ENCODE measurements at regions not wholly inside any gene's neighbourhood (a gene's known extent, or its start where the extent isn't known, plus 50 kb on each side); places are given as distances from the start of the nearest gene placed in this dataset.

DNA sequence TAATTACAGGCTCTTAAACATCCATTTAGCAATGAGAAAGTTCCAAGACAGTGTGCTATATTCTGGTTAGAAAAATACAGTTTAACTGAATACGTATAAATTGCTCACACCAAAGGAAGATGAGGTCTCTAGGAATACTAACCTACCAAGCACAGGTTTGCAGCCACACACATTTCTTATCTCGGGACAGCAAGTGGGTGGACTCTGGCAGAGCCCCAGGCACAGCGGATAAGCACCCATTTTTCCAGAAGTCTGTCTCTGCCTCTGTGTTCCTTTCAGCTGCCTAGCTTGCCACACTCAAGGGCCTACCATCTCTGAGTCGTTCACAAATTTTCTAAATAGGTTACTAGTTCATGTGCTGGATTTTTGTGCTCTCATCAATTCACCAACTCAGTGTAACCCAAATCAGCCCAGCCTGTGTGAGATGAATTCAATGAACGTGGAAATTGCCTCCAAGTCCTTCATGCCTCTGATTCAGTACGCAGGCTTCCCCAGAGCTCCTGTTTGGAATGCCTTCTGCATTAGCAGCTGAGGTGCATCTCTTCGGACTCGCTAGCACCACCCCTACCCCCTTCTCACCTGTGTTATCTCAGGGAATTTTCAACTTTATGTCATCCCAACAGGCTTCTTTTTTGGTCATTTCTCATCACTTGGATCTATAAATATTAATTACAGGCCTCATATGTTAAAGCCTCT, 581.0 kb upstream of the CDH11 start (continued):
- TF ChIP-seq, protein P1, sequence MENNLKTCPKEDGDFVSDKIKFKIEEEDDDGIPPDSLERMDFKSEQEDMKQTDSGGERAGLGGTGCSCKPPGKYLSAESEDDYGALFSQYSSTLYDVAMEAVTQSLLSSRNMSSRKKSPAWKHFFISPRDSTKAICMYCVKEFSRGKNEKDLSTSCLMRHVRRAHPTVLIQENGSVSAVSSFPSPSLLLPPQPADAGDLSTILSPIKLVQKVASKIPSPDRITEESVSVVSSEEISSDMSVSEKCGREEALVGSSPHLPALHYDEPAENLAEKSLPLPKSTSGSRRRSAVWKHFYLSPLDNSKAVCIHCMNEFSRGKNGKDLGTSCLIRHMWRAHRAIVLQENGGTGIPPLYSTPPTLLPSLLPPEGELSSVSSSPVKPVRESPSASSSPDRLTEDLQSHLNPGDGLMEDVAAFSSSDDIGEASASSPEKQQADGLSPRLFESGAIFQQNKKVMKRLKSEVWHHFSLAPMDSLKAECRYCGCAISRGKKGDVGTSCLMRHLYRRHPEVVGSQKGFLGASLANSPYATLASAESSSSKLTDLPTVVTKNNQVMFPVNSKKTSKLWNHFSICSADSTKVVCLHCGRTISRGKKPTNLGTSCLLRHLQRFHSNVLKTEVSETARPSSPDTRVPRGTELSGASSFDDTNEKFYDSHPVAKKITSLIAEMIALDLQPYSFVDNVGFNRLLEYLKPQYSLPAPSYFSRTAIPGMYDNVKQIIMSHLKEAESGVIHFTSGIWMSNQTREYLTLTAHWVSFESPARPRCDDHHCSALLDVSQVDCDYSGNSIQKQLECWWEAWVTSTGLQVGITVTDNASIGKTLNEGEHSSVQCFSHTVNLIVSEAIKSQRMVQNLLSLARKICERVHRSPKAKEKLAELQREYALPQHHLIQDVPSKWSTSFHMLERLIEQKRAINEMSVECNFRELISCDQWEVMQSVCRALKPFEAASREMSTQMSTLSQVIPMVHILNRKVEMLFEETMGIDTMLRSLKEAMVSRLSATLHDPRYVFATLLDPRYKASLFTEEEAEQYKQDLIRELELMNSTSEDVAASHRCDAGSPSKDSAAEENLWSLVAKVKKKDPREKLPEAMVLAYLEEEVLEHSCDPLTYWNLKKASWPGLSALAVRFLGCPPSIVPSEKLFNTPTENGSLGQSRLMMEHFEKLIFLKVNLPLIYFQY (CRISPR knock-in tag; IDR thresholded peaks at IDR 0.05; ENCODE audit: borderline replicate concordance) = no peak

- BruUV-seq (replicated peaks) = no TSS peak
- Histone ChIP-seq H2AFZ (ENCODE audit: low read length) (no peak overlapping the region), H3K4me3 (replicated peaks in 1 of 3; ENCODE audit: insufficient read depth in 1 of 3, low read depth in 2 of 3, low read length in 3 of 3) (no peak overlapping the region), H3K36me3 (replicated peaks in 1 of 2; ENCODE audit: control insufficient read depth in 1 of 2, insufficient read depth in 2 of 2, low read length in 2 of 2) (no peaks in the 10 kb centered on the region), H3K4me2 (ENCODE audit: low read depth, low read length) (no peak overlapping the region), H3K4me1 (ENCODE audit: insufficient read depth, low read length) (no peaks in the 10 kb centered on the region), H3K9me3 (ENCODE audit: low read length) (no peaks in the 10 kb centered on the region), H3K79me2 (ENCODE audit: insufficient read depth, low read length) (no peaks in the 10 kb centered on the region), H3K9ac (ENCODE audit: insufficient read depth, low read depth, low read length) (no peak overlapping the region), H4K20me1 (ENCODE audit: insufficient read depth, low read length) (no peaks in the 10 kb centered on the region), H3K27ac (ENCODE audit: extremely low read length, insufficient read depth, low read length) (no peak overlapping the region), H3K27me3 (ENCODE audit: control insufficient read depth in 1 of 2, insufficient read depth in 2 of 2, low read length in 2 of 2) (no peaks in the 10 kb centered on the region)
- ATAC-seq (no peak), DNase-seq (ENCODE audit: low spot score) (no peak), FAIRE-seq (no peak)
- WGBS (ENCODE audit: low lambda C conversion rate) = 3% methylated on average over 2 of the region's 2 CpGs
- ChIA-PET CTCF (ENCODE audit: low intra/inter-chr PET ratio, low total read pairs) (no interaction called here), POLR2A (no interaction called here)
- in situ Hi-C loops (cut with HindIII; ENCODE audit: extremely low pct_ligation_motif_present, low pct_unique_long_range_greater_than_20kb) (loop anchor here (10.0 kb wide), 1 partner anchor 564 kb away; no protein-coding TSS in a partner anchor), intact Hi-C loops (cut with micrococcal nuclease; ENCODE audit: unreplicated experiment) (no loop called here)
- TF ChIP-seq CEBPB (IDR thresholded peaks at IDR 0.05; ENCODE audit: borderline replicate concordance, low read depth, low read length) = peak; percentile 75
- TF ChIP-seq ZKSCAN5 (CRISPR knock-in tag; IDR thresholded peaks at IDR 0.05) = no peak
- TF ChIP-seq, protein P2, sequence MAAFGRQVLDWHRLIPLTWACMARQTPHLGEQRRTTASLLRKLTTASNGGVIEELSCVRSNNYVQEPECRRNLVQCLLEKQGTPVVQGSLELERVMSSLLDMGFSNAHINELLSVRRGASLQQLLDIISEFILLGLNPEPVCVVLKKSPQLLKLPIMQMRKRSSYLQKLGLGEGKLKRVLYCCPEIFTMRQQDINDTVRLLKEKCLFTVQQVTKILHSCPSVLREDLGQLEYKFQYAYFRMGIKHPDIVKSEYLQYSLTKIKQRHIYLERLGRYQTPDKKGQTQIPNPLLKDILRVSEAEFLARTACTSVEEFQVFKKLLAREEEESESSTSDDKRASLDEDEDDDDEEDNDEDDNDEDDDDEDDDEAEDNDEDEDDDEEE (CRISPR knock-in tag; IDR thresholded peaks at IDR 0.05) = no peak
- TF ChIP-seq NONO (IDR thresholded peaks at IDR 0.05) = no peak
- TF ChIP-seq NONO (CRISPR knock-in tag; conservative IDR thresholded peaks at IDR 0.05) = no peak
Observed at GRCh38 chr16:65700596-65700995, 578.7 kb upstream of the CDH11 start.
